B cell (primary cell): ENCODE measurements at regions not wholly inside any gene's neighbourhood (a gene's known extent, or its start where the extent isn't known, plus 50 kb on each side); places are given as distances from the start of the nearest gene placed in this dataset.
"Not testable (repeated sequence)": the region's sequence is repeated elsewhere in the genome, so short reads cannot be mapped to it uniquely, and the experiment has no call there.

Experiments used
- ATAC-seq: fragments of 200-7000 bp; cut with Tn5 transposase; one replicate; pipeline ENCODE4 v1.10.0; 2021; ENCODE audit warnings: low read depth, mild to moderate bottlenecking, moderate number of reproducible peaks, moderate library complexity
- CTCF ChIA-PET: fragments of 350-600 bp; sonication (Branson Sonifier 250); formaldehyde crosslinking; loops from one replicate; lab custom pipeline; 2021; ENCODE audit warnings: antibody characterized with exemption, inconsistent platforms; lab: Charles Lee
- POLR2A ChIA-PET: fragments of 350-600 bp; sonication (Branson Sonifier 250); formaldehyde crosslinking; loops from one replicate; lab custom pipeline; 2021; ENCODE audit warnings: antibody characterized with exemption; lab: Charles Lee
- DNase-seq: peaks from one replicate; pipeline ENCODE4 v3.0.0; 2013
- H2AFZ ChIP-seq: 2 replicates; pipeline ENCODE4 v1.6.1; 2012; ENCODE audit warnings: mild to moderate bottlenecking, low read depth, low read length; ENCODE audit not compliant: insufficient read depth, poor library complexity, severe bottlenecking
- H3K27ac ChIP-seq, 2 donors: 1 replicate in 1 of 2; 2 replicates in 1 of 2; pipeline ENCODE4 v1.5.1; 2012 to 2013; ENCODE audit warnings: low read length in 2 of 2, mild to moderate bottlenecking in 2 of 2, moderate library complexity in 1 of 2
- H3K27me3 ChIP-seq, 4 experiments: fragments of 200-600 bp in 1 of 4; sonication (generic) in 1 of 4; replicated peaks in 1 of 4; 1 replicate in 2 of 4; 2 replicates in 2 of 4; pipeline versions ENCODE4 v1.6.1 to v1.7.0; 2013 to 2016; ENCODE audit warnings: low read length in 3 of 4, mild to moderate bottlenecking in 2 of 4, mixed read lengths in 1 of 4, moderate library complexity in 1 of 4; ENCODE audit not compliant: insufficient read depth in 4 of 4, control insufficient read depth in 3 of 4; ENCODE audit errors: control extremely low read depth in 1 of 4
- H3K36me3 ChIP-seq, 2 experiments: replicated peaks in 1 of 2; 1 replicate in 1 of 2; 2 replicates in 1 of 2; pipeline versions ENCODE4 v1.6.1 to v1.7.1; 2013; ENCODE audit warnings: low read length in 1 of 2; ENCODE audit not compliant: insufficient read depth in 2 of 2, control insufficient read depth in 1 of 2; ENCODE audit errors: control extremely low read depth in 1 of 2, extremely low read depth in 1 of 2
- H3K4me1 ChIP-seq, 2 donors: fragments of 200-600 bp in 1 of 2; sonication (generic) in 1 of 2; 1 replicate in 1 of 2; 2 replicates in 1 of 2; pipeline versions ENCODE4 v1.5.1 to v1.6.1; 2013 to 2017; ENCODE audit warnings: low read length in 2 of 2; ENCODE audit not compliant: control insufficient read depth in 2 of 2, insufficient read depth in 2 of 2
- H3K4me2 ChIP-seq: replicated peaks from 2 replicates; pipeline ENCODE3; 2012; ENCODE audit warnings: mild to moderate bottlenecking, low read depth, low read length; ENCODE audit not compliant: poor library complexity, severe bottlenecking
- H3K4me3 ChIP-seq, 5 experiments: fragments of 200-600 bp in 1 of 5; sonication (generic) in 1 of 5; 1 replicate in 3 of 5; 2 replicates in 2 of 5; pipeline versions ENCODE4 v1.5.1 to v1.7.0; 2011 to 2016; ENCODE audit warnings: low read length in 4 of 5, mild to moderate bottlenecking in 4 of 5, low read depth in 2 of 5, control low read depth in 1 of 5, moderate library complexity in 1 of 5; ENCODE audit not compliant: insufficient read depth in 1 of 5; ENCODE audit errors: control extremely low read depth in 1 of 5, extremely low read depth in 1 of 5
- H3K79me2 ChIP-seq: fragments of 200-600 bp; sonication (generic); one replicate; pipeline ENCODE4 v1.6.0; 2016; ENCODE audit warnings: low read length; ENCODE audit not compliant: control insufficient read depth, insufficient read depth
- H3K9ac ChIP-seq: fragments of 200-600 bp; sonication (generic); 2 replicates; pipeline ENCODE4 v1.6.1; 2017; ENCODE audit warnings: mild to moderate bottlenecking, low read length, moderate library complexity
- H3K9me3 ChIP-seq, 3 donors: one replicate each; pipeline versions ENCODE4 v1.6.1 to v1.7.1; 2013; ENCODE audit warnings: low read length in 2 of 3; ENCODE audit not compliant: control insufficient read depth in 2 of 3, insufficient read depth in 1 of 3; ENCODE audit errors: control extremely low read depth in 1 of 3
- H4K20me1 ChIP-seq: 2 replicates; pipeline ENCODE4 v1.6.0; 2012; ENCODE audit warnings: mild to moderate bottlenecking, low read length; ENCODE audit not compliant: insufficient read depth, control insufficient read depth, poor library complexity, severe bottlenecking
- H3K27ac Mint-ChIP-seq: one replicate; pipeline ENCODE4 v1.8.0; 2021; ENCODE audit warnings: mixed read lengths
- H3K27me3 Mint-ChIP-seq: one replicate; pipeline ENCODE4 v1.8.0; 2021; ENCODE audit warnings: mixed read lengths
- H3K4me1 Mint-ChIP-seq: one replicate; pipeline ENCODE4 v1.8.0; 2021; ENCODE audit warnings: mixed read lengths
- H3K4me3 Mint-ChIP-seq: one replicate; pipeline ENCODE4 v1.8.0; 2021; ENCODE audit warnings: mixed read lengths
- H3K9me3 Mint-ChIP-seq: one replicate; pipeline ENCODE4 v1.8.0; 2022; ENCODE audit warnings: mixed read lengths; ENCODE audit not compliant: insufficient read depth
- CTCF ChIP-seq: fragments of 200-600 bp; IDR thresholded peaks from one replicate; pipeline ENCODE4 v1.8.0; 2022; ENCODE audit warnings: antibody characterized with exemption, mild to moderate bottlenecking
- EZH2 ChIP-seq: IDR thresholded peaks from 2 replicates; pipeline ENCODE4 v1.6.1; 2012; ENCODE audit warnings: borderline replicate concordance, low read depth, mild to moderate bottlenecking, moderate library complexity, low read length; ENCODE audit not compliant: insufficient read depth, poor library complexity, severe bottlenecking
- whole genome bisulfite sequencing: methylation state at CpG from one replicate; pipeline ENCODE4 v1.1.5; 2013; ENCODE audit warnings: missing lambda C conversion rate; ENCODE audit not compliant: insufficient coverage; 5-methylcytosine and 5-hydroxymethylcytosine counted together
- intact Hi-C: fragments of 100-400 bp; cut with micrococcal nuclease; formaldehyde crosslinking; loops from one replicate; pipeline ENCODE4 v1.10.0; 2022

- CTCF ChIA-PET = no interaction called here
Observed at GRCh38 chr1:232713785-232714184, 83.9 kb upstream of the SIPA1L2 start.

GRCh38 chr1:232715154-232715553, 85.2 kb upstream of the SIPA1L2 start:
- DNase-seq = no peak
- Histone ChIP-seq H3K9ac (no peak overlapping the region), H3K36me3 (no peaks in the 10 kb centered on the region), H2AFZ (no peak overlapping the region), H3K27ac (no peak overlapping the region), H3K79me2 (no peaks in the 10 kb centered on the region), H4K20me1 (no peaks in the 10 kb centered on the region), H3K4me3 (no peak overlapping the region), H3K4me1 (no peaks in the 10 kb centered on the region), H3K27me3 (no peaks in the 10 kb centered on the region), H3K9me3 (peaks cover 0 to 3% (median 0%) of the 10 kb centered on the region in 3 donors), H3K4me2 (no peak overlapping the region)
- Mint-ChIP-seq H3K27me3 (peaks cover 5% of the 10 kb centered on the region), H3K27ac (no peak overlapping the region), H3K4me3 (no peak overlapping the region), H3K4me1 (no peaks in the 10 kb centered on the region), H3K9me3 (no peaks in the 10 kb centered on the region)
- TF ChIP-seq CTCF = no peak
- TF ChIP-seq EZH2 = no peak
- ChIA-PET POLR2A (no interaction called here), CTCF (no interaction called here)
- no peak for ATAC-seq
- intact Hi-C loops = no loop called here

More at GRCh38 chr1:232713785-232714184, 83.9 kb upstream of the SIPA1L2 start:
- Mint-ChIP-seq H3K4me3 (no peak overlapping the region), H3K4me1 (no peaks in the 10 kb centered on the region), H3K27ac (no peak overlapping the region), H3K9me3 (no peaks in the 10 kb centered on the region), H3K27me3 (peaks cover 3% of the 10 kb centered on the region)
- no peak for ATAC-seq
- Histone ChIP-seq H3K4me1 (no peaks in the 10 kb centered on the region), H3K9me3 (peaks cover 0 to 3% (median 0%) of the 10 kb centered on the region in 3 donors), H3K79me2 (no peaks in the 10 kb centered on the region), H4K20me1 (no peaks in the 10 kb centered on the region), H2AFZ (no peak overlapping the region), H3K9ac (no peak overlapping the region), H3K27ac (no peak overlapping the region), H3K36me3 (no peaks in the 10 kb centered on the region), H3K4me3 (no peak overlapping the region), H3K4me2 (no peak overlapping the region), H3K27me3 (no peaks in the 10 kb centered on the region)
- intact Hi-C loops = no loop called here
- TF ChIP-seq CTCF (no peak), EZH2 (no peak)
- POLR2A ChIA-PET = no interaction called here
- DNase-seq = no peak

DNA sequence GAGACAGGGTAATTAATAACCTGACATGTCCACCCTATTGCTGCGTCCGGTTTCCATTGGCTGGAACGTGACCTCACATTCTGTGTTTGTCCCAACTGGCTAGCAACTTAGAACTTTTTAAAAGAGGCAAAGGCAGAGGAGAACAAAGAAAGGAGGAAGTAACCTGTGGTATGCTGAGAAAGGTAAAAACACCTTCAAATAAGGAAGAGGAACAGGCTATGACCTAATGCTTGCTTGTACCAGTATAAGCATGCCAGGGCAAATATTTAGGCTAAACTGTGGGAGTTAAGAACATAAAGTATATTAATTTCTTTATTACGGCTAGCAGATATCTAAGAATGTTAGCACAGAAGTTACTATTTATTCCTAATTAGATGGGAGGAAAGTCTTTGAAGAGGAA, 87.3 kb upstream of the MAP10 start:
- intact Hi-C loops, H3K27ac Mint-ChIP-seq, H3K4me1 ChIP-seq, H3K4me2 ChIP-seq, CTCF ChIA-PET, H3K36me3 ChIP-seq, DNase-seq, H4K20me1 ChIP-seq, H3K4me3 ChIP-seq, H3K9me3 ChIP-seq, H3K79me2 ChIP-seq, POLR2A ChIA-PET, H3K27me3 ChIP-seq, H3K4me1 Mint-ChIP-seq, ATAC-seq, H3K4me3 Mint-ChIP-seq, H3K9ac ChIP-seq, H3K9me3 Mint-ChIP-seq, H3K27ac ChIP-seq, H2AFZ ChIP-seq: not testable (repeated sequence)
- H3K27me3 Mint-ChIP-seq = peaks cover 10% of the 10 kb centered on the region
- WGBS = 81% methylated on average over 3 of the region's 4 CpGs
